Loucy (cell line): ENCODE measurements at regions not wholly inside any gene's neighbourhood (a gene's known extent, or its start where the extent isn't known, plus 50 kb on each side); places are given as distances from the start of the nearest gene placed in this dataset.

Source experiments
- H2AFZ ChIP-seq: fragments of 200-600 bp; sonication (generic); 2 replicates; pipeline ENCODE4 v1.6.0; 2016; ENCODE audit warnings: antibody characterized with exemption, mild to moderate bottlenecking, low read length, moderate library complexity
- H3F3A ChIP-seq: fragments of 200-600 bp; 2 replicates; pipeline ENCODE4 v1.6.0; 2016; ENCODE audit warnings: antibody characterized with exemption, low read depth, mild to moderate bottlenecking
- H3K27me3 ChIP-seq: fragments of 200-600 bp; sonication (generic); 2 replicates; pipeline ENCODE4 v1.6.1; 2014; ENCODE audit warnings: low read length, mild to moderate bottlenecking; ENCODE audit not compliant: insufficient read depth, poor library complexity, severe bottlenecking
- H3K36me3 ChIP-seq: fragments of 200-600 bp; sonication (generic); 2 replicates; pipeline ENCODE4 v1.6.1; 2016; ENCODE audit warnings: low read length; ENCODE audit not compliant: insufficient read depth
- H3K4me1 ChIP-seq: fragments of 200-600 bp; sonication (generic); 2 replicates; pipeline ENCODE4 v1.5.1; 2014; ENCODE audit warnings: low read length, mild to moderate bottlenecking; ENCODE audit not compliant: insufficient read depth, poor library complexity, severe bottlenecking
- H3K4me2 ChIP-seq: fragments of 200-600 bp; sonication (generic); 2 replicates; pipeline ENCODE4 v1.6.0; 2014; ENCODE audit warnings: antibody characterized with exemption, low read length, low read depth, mild to moderate bottlenecking; ENCODE audit not compliant: poor library complexity, severe bottlenecking
- H3K4me3 ChIP-seq: fragments of 200-600 bp; sonication (generic); 2 replicates; pipeline ENCODE4 v1.5.1; 2014; ENCODE audit warnings: low read length, mild to moderate bottlenecking, mixed read lengths; ENCODE audit not compliant: poor library complexity, severe bottlenecking
- H3K79me2 ChIP-seq: fragments of 200-600 bp; sonication (generic); 2 replicates; pipeline ENCODE4 v1.6.1; 2014; ENCODE audit warnings: low read length; ENCODE audit not compliant: insufficient read depth
- H3K9ac ChIP-seq: fragments of 200-600 bp; sonication (generic); 2 replicates; pipeline ENCODE4 v1.6.0; 2014; ENCODE audit warnings: mild to moderate bottlenecking, low read depth, low read length, moderate library complexity; ENCODE audit not compliant: poor library complexity, severe bottlenecking
- H3K9me2 ChIP-seq: fragments of 200-600 bp; sonication (generic); replicated peaks from 2 replicates; pipeline ENCODE4 v1.6.1; 2016; ENCODE audit warnings: low read depth, low read length, mixed read lengths
- H3K9me3 ChIP-seq: fragments of 200-600 bp; sonication (generic); 2 replicates; pipeline ENCODE4 v1.6.1; 2014; ENCODE audit warnings: mild to moderate bottlenecking, antibody characterized with exemption, low read length, low read depth; ENCODE audit not compliant: insufficient read depth
- H4K20me1 ChIP-seq: fragments of 200-600 bp; sonication (generic); 2 replicates; pipeline ENCODE4 v1.6.0; 2014; ENCODE audit warnings: antibody characterized with exemption, low read length, mild to moderate bottlenecking; ENCODE audit not compliant: insufficient read depth, poor library complexity, severe bottlenecking
- EZH2phosphoT487 ChIP-seq: fragments of 200-600 bp; IDR thresholded peaks from 2 replicates; pipeline ENCODE4 v1.6.1; 2018; ENCODE audit warnings: antibody characterized with exemption, mild to moderate bottlenecking, moderate library complexity, borderline replicate concordance
- TF ChIP-seq, protein P1 (sequence below): fragments of 200-600 bp; sonication (generic); conservative IDR thresholded peaks from 2 replicates; pipeline ENCODE4 v1.5.1; 2014; ENCODE audit warnings: mild to moderate bottlenecking, antibody characterized with exemption, low read length

- Histone ChIP-seq H3K4me1 (no peaks in the 10 kb centered on the region), H3K27me3 (no peaks in the 10 kb centered on the region), H3F3A (no peaks in the 10 kb centered on the region), H2AFZ (no peak overlapping the region), H4K20me1 (no peaks in the 10 kb centered on the region), H3K36me3 (no peaks in the 10 kb centered on the region), H3K9me2 (no peaks in the 10 kb centered on the region), H3K4me2 (no peak overlapping the region), H3K4me3 (no peak overlapping the region), H3K9ac (no peak overlapping the region), H3K79me2 (no peaks in the 10 kb centered on the region), H3K9me3 (no peaks in the 10 kb centered on the region)
- no peak for TF ChIP-seq EZH2phosphoT487
- TF ChIP-seq, protein P1, sequence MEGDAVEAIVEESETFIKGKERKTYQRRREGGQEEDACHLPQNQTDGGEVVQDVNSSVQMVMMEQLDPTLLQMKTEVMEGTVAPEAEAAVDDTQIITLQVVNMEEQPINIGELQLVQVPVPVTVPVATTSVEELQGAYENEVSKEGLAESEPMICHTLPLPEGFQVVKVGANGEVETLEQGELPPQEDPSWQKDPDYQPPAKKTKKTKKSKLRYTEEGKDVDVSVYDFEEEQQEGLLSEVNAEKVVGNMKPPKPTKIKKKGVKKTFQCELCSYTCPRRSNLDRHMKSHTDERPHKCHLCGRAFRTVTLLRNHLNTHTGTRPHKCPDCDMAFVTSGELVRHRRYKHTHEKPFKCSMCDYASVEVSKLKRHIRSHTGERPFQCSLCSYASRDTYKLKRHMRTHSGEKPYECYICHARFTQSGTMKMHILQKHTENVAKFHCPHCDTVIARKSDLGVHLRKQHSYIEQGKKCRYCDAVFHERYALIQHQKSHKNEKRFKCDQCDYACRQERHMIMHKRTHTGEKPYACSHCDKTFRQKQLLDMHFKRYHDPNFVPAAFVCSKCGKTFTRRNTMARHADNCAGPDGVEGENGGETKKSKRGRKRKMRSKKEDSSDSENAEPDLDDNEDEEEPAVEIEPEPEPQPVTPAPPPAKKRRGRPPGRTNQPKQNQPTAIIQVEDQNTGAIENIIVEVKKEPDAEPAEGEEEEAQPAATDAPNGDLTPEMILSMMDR = no peak
Measured at GRCh38 chr14:98748966-98749365, 523.0 kb downstream of the BCL11B start.

GRCh38 chr14:98751110-98751509 lies 520.9 kb downstream of the BCL11B start:
- H3K79me2 ChIP-seq = no peaks in the 10 kb centered on the region
- H3K9me2 ChIP-seq = no peaks in the 10 kb centered on the region
- peaks cover 4% of the 10 kb centered on the region; the same call in 1 of the 2 replicates for H3K9me3 ChIP-seq
- no peak overlapping the region for H3K4me2 ChIP-seq
- no peak overlapping the region for H3K4me3 ChIP-seq
- H2AFZ ChIP-seq = no peak overlapping the region
- no peak overlapping the region for H3K9ac ChIP-seq
- H3F3A ChIP-seq = no peaks in the 10 kb centered on the region
- no peaks in the 10 kb centered on the region for H3K27me3 ChIP-seq
- no peaks in the 10 kb centered on the region for H3K4me1 ChIP-seq
- no peak for TF ChIP-seq EZH2phosphoT487
- TF ChIP-seq, protein P1 = no peak
- H3K36me3 ChIP-seq = no peaks in the 10 kb centered on the region
- H4K20me1 ChIP-seq = no peaks in the 10 kb centered on the region

DNA sequence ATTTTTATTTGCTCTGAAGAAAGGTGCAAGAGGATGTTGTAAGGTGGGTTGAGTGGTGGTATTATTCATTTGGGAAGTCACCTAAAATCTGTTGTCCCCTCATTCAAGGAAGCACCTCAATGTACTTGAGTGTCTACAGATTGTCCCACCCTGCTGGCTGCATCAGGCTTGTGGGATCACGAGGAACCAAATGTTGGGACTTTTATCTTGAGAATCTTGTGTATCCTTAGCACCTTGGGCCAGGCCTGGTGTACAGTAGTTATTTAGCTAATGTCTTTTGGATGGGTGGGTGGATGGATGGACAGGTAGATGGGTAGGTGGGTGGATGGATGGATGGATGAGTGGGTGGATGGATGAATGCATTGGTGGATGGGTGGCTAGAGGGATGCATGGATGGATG lies 519.3 kb downstream of the BCL11B start:
- Histone ChIP-seq H3F3A (no peaks in the 10 kb centered on the region), H3K9me2 (no peaks in the 10 kb centered on the region), H3K4me2 (no peak overlapping the region), H3K9me3 (peaks cover 4% of the 10 kb centered on the region; the same call in 1 of the 2 replicates), H3K36me3 (no peaks in the 10 kb centered on the region), H2AFZ (no peak overlapping the region), H3K79me2 (no peaks in the 10 kb centered on the region), H3K9ac (no peak overlapping the region), H4K20me1 (no peaks in the 10 kb centered on the region), H3K27me3 (no peaks in the 10 kb centered on the region), H3K4me3 (no peak overlapping the region), H3K4me1 (no peaks in the 10 kb centered on the region)
- TF ChIP-seq EZH2phosphoT487 = no peak
- TF ChIP-seq, protein P1 = no peak
